ENCODE measurements at regions not wholly inside any gene's neighbourhood (a gene's known extent, or its start where the extent isn't known, plus 50 kb on each side); places are given as distances from the start of the nearest gene placed in this dataset.

DNA sequence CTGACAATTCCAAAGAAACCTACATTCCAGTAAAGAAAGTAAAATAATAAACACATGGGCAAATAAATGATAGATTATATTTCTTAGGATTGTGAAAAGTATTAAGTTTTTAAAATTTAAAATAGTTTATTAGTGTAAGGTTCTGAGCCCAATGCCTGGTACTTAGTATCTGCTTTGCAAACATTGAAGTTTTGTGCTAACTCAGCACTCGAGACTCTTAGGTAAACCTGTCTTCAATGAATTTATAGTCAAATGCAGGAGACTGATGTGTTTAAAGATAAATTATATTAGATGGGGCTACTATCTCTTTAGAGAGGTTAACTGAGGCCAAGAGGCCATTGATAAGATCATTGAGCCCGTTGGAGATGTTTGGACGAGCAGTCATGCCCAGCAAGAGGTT is 138.3 kb upstream of the SALL1 start:
- Histone ChIP-seq H3K14ac (replicated peaks; ENCODE audit: low read depth, low read length) (no peak overlapping the region), H2BK20ac (ENCODE audit: low read depth, low read length) (no peak overlapping the region), H2AK9ac (replicated peaks; ENCODE audit: low read depth, low read length, poor library complexity) (no peak overlapping the region), H3K9me1 (ENCODE audit: insufficient read depth, low read length) (peaks cover 3% of the 10 kb centered on the region; the same call in 1 of the 2 replicates), H3K9ac (ENCODE audit: low read depth, low read length) (no peak overlapping the region), H3K9me3 (ENCODE audit: control insufficient read depth, insufficient read depth, low read length) (no peaks in the 10 kb centered on the region), H2AK5ac (ENCODE audit: low read depth, low read length) (no peak overlapping the region), H2AFZ (replicated peaks; ENCODE audit: low read length, poor library complexity) (no peak overlapping the region), H3K56ac (ENCODE audit: extremely low read depth, insufficient read depth, low read length) (no peak overlapping the region), H3K4ac (ENCODE audit: low read depth, low read length) (no peak overlapping the region), H3K27me3 (ENCODE audit: control insufficient read depth, insufficient read depth, low read length) (0 out of 2 replicates have a peak, but pooled peaks cover 2% of the 10 kb centered on the region), H4K20me1 (ENCODE audit: insufficient read depth, low read length) (no peaks in the 10 kb centered on the region), H2BK15ac (ENCODE audit: low read depth, low read length) (no peak overlapping the region), H2BK120ac (ENCODE audit: low read depth, low read length) (no peak overlapping the region), H3K4me3 (ENCODE audit: insufficient read depth, low read depth, low read length) (no peak overlapping the region), H3K4me1 (ENCODE audit: control insufficient read depth, insufficient read depth, low read length) (no peaks in the 10 kb centered on the region), H3K4me2 (ENCODE audit: low read depth, low read length) (no peak overlapping the region), H4K8ac (ENCODE audit: low read depth in 2 of 2, low read length in 2 of 2) (no peak overlapping the region), H4K5ac (ENCODE audit: low read depth, low read length) (no peak overlapping the region), H4K91ac (ENCODE audit: insufficient read depth, low read depth, low read length) (no peak overlapping the region), H3K18ac (ENCODE audit: low read depth, low read length) (no peak overlapping the region), H3K23ac (ENCODE audit: low read depth, low read length) (no peak overlapping the region), H2BK5ac (ENCODE audit: low read depth, low read length, poor library complexity, severe bottlenecking) (no peak overlapping the region), H3K36me3 (ENCODE audit: control insufficient read depth, insufficient read depth, low read length) (no peaks in the 10 kb centered on the region), H3K79me1 (ENCODE audit: low read depth in 1 of 2, low read length in 2 of 2) (no peaks in the 10 kb centered on the region), H3K27ac (ENCODE audit: insufficient read depth, low read length) (no peak overlapping the region)
- dilution Hi-C loops (cut with HindIII; ENCODE audit: low sequenced_read_pairs, unreplicated experiment): no loop called here
- in situ Hi-C loops (cut with MboI; ENCODE audit: low sequenced_read_pairs): no loop called here
- no TSS peak for BruUV-seq (replicated peaks)
- TF ChIP-seq, protein P1, sequence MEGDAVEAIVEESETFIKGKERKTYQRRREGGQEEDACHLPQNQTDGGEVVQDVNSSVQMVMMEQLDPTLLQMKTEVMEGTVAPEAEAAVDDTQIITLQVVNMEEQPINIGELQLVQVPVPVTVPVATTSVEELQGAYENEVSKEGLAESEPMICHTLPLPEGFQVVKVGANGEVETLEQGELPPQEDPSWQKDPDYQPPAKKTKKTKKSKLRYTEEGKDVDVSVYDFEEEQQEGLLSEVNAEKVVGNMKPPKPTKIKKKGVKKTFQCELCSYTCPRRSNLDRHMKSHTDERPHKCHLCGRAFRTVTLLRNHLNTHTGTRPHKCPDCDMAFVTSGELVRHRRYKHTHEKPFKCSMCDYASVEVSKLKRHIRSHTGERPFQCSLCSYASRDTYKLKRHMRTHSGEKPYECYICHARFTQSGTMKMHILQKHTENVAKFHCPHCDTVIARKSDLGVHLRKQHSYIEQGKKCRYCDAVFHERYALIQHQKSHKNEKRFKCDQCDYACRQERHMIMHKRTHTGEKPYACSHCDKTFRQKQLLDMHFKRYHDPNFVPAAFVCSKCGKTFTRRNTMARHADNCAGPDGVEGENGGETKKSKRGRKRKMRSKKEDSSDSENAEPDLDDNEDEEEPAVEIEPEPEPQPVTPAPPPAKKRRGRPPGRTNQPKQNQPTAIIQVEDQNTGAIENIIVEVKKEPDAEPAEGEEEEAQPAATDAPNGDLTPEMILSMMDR (conservative IDR thresholded peaks at IDR 0.05; ENCODE audit: low read depth, low read length): no peak
- TF ChIP-seq NFE2L2 (IDR thresholded peaks at IDR 0.05; ENCODE audit: low read depth, low read length) (no peak), FOS (IDR thresholded peaks at IDR 0.05; ENCODE audit: low read depth, low read length) (no peak), CEBPB (IDR thresholded peaks at IDR 0.05; ENCODE audit: low read depth, low read length) (no peak), MAFK (IDR thresholded peaks at IDR 0.05; ENCODE audit: low read depth, low read length) (no peak), CHD1 (IDR thresholded peaks at IDR 0.05; ENCODE audit: low read depth, low read length) (no peak), RCOR1 (IDR thresholded peaks at IDR 0.05; ENCODE audit: insufficient replicate concordance, low read length) (no peak), MXI1 (IDR thresholded peaks at IDR 0.05; ENCODE audit: borderline replicate concordance, low read depth, low read length) (no peak)
- TF ChIP-seq, protein P2, sequence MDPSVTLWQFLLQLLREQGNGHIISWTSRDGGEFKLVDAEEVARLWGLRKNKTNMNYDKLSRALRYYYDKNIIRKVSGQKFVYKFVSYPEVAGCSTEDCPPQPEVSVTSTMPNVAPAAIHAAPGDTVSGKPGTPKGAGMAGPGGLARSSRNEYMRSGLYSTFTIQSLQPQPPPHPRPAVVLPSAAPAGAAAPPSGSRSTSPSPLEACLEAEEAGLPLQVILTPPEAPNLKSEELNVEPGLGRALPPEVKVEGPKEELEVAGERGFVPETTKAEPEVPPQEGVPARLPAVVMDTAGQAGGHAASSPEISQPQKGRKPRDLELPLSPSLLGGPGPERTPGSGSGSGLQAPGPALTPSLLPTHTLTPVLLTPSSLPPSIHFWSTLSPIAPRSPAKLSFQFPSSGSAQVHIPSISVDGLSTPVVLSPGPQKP (IDR thresholded peaks at IDR 0.05; ENCODE audit: borderline replicate concordance, low read depth, low read length): no peak
- ATAC-seq (ENCODE audit: low read depth) (no peak), DNase-seq (no peak)
- ChIA-PET POLR2A (ENCODE audit: unreplicated experiment) (no interaction called here), CTCF (no interaction called here)
- intact Hi-C loops (cut with micrococcal nuclease): no loop called here
- 6% methylated on average over 3 of the region's 3 CpGs; no CpG with 5 or more reads in 1 of the 2 experiments for WGBS, 2 experiments (ENCODE audit: extremely low coverage in 2 of 2, insufficient read length in 1 of 2)

All from IMR-90 (cell line).